OCI-LY1 (cell line): ENCODE measurements at regions not wholly inside any gene's neighbourhood (a gene's known extent, or its start where the extent isn't known, plus 50 kb on each side); places are given as distances from the start of the nearest gene placed in this dataset.

Experiments
- H2AFZ ChIP-seq: fragments of 200-600 bp; sonication (generic), shearing (Covaris generic); 2 replicates; pipeline ENCODE4 v1.6.0; 2014; ENCODE audit warnings: antibody characterized with exemption, mild to moderate bottlenecking, low read length
- H3F3A ChIP-seq: fragments of 200-600 bp; sonication (generic), shearing (Covaris generic); 2 replicates; pipeline ENCODE4 v1.6.0; 2014; ENCODE audit warnings: mild to moderate bottlenecking, antibody characterized with exemption, low read length, moderate library complexity; ENCODE audit not compliant: insufficient read depth
- H3K27ac ChIP-seq: fragments of 200-600 bp; sonication (generic); 2 replicates; pipeline ENCODE4 v1.5.1; 2014; ENCODE audit warnings: low read length, mixed run types, mild to moderate bottlenecking, low read depth; ENCODE audit not compliant: poor library complexity, severe bottlenecking
- H3K27me3 ChIP-seq: fragments of 200-600 bp; sonication (generic); 2 replicates; pipeline ENCODE4 v1.6.0; 2014; ENCODE audit warnings: antibody characterized with exemption, mild to moderate bottlenecking, low read length, moderate library complexity; ENCODE audit not compliant: insufficient read depth
- H3K36me3 ChIP-seq: fragments of 200-600 bp; sonication (generic); 2 replicates; pipeline ENCODE4 v1.6.1; 2014; ENCODE audit warnings: mild to moderate bottlenecking, antibody characterized with exemption, low read length, moderate library complexity, mixed read lengths; ENCODE audit not compliant: insufficient read depth
- H3K4me1 ChIP-seq: fragments of 200-600 bp; sonication (generic); 2 replicates; pipeline ENCODE4 v1.5.1; 2014; ENCODE audit warnings: mild to moderate bottlenecking, low read length, moderate library complexity; ENCODE audit not compliant: insufficient read depth, severe bottlenecking
- H3K4me2 ChIP-seq: fragments of 200-600 bp; sonication (generic), shearing (Covaris generic); 2 replicates; pipeline ENCODE4 v1.6.1; 2014; ENCODE audit warnings: low read length
- H3K4me3 ChIP-seq: fragments of 200-600 bp; sonication (generic); 2 replicates; pipeline ENCODE4 v1.5.1; 2014; ENCODE audit warnings: low read length, low read depth, mild to moderate bottlenecking, mixed read lengths; ENCODE audit not compliant: poor library complexity, severe bottlenecking
- H3K79me2 ChIP-seq: fragments of 200-600 bp; shearing (Covaris generic); 2 replicates; pipeline ENCODE4 v1.6.1; 2016; ENCODE audit warnings: mixed run types, low read length, mixed read lengths; ENCODE audit not compliant: insufficient read depth
- H3K9ac ChIP-seq: fragments of 200-600 bp; sonication (generic), shearing (Covaris generic); 2 replicates; pipeline ENCODE4 v1.6.1; 2014; ENCODE audit warnings: mild to moderate bottlenecking, low read length, mixed read lengths
- H3K9me2 ChIP-seq: fragments of 200-600 bp; sonication (generic), shearing (Covaris generic); 2 replicates; pipeline ENCODE4 v1.6.1; 2014; ENCODE audit warnings: low read depth, mild to moderate bottlenecking, low read length, mixed read lengths
- H3K9me3 ChIP-seq: fragments of 200-600 bp; shearing (Covaris generic); 2 replicates; pipeline ENCODE4 v1.6.1; 2014; ENCODE audit warnings: low read length, mixed read lengths
- H4K20me1 ChIP-seq: fragments of 200-600 bp; sonication (generic), shearing (Covaris generic); 2 replicates; pipeline ENCODE4 v1.6.0; 2016; ENCODE audit warnings: mild to moderate bottlenecking, low read length; ENCODE audit not compliant: insufficient read depth
- EZH2 ChIP-seq: fragments of 200-600 bp; sonication (generic), shearing (Covaris generic); IDR thresholded peaks from 2 replicates; pipeline ENCODE4 v1.8.0; 2017; ENCODE audit warnings: borderline replicate concordance, mixed run types, mild to moderate bottlenecking, antibody characterized with exemption, low read length, moderate library complexity, mixed read lengths
- TF ChIP-seq, protein P1 (sequence below): fragments of 200-600 bp; sonication (generic), shearing (Covaris generic); IDR thresholded peaks from 2 replicates; pipeline ENCODE4 v1.5.1; 2017; ENCODE audit warnings: mild to moderate bottlenecking, antibody characterized with exemption, low read length, moderate library complexity, mixed read lengths

DNA sequence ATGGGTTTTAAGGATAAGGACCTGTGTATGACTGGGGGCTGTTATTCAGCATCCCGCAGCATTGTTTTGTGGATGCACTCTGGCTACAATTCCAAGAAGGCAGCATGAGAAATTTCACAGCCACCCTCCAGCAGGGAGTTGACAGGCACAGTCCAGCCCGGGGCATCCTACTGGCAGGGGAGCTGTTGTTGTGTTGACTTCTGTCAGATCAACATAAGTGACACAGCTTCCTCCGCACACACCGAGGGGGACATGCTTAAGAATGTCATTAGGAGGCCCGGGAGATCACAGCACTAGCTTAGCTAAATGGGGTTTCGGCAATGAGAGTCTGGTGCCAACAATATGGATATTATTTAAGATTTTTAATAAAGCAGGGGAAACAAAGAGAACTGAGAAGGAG, 326.5 kb downstream of the ASMT start:
- no peak overlapping the region for H3K4me2 ChIP-seq
- H3K9me3 ChIP-seq = no peaks in the 10 kb centered on the region
- H3K27ac ChIP-seq = no peak overlapping the region

DNA sequence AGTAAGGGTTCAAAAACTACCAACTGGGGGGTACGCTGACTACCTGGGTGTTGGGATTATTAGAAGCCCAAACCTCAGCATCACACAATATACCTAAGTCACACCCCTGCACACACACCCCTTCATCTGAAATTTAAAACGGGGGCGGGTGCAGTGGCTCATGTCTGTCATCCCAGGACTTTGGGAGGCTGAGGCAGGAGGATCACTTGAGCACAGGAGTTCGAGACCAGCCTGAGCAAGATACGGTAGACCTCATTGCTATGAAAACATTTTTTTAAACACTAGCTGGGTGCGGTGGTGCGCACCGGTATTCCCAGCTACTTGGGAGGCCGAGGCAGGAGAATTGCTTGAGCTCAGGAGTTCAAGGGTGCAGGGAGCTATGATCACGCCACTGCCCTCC, 331.0 kb downstream of the ASMT start:
- no peaks in the 10 kb centered on the region for H3K79me2 ChIP-seq
- no peak overlapping the region for H3K4me2 ChIP-seq
- no peak overlapping the region for H3K9ac ChIP-seq
- H3K36me3 ChIP-seq = no peaks in the 10 kb centered on the region
- H3K27me3 ChIP-seq = no peaks in the 10 kb centered on the region
- H3K9me2 ChIP-seq = no peaks in the 10 kb centered on the region
- no peak for TF ChIP-seq EZH2
- TF ChIP-seq, protein P1, sequence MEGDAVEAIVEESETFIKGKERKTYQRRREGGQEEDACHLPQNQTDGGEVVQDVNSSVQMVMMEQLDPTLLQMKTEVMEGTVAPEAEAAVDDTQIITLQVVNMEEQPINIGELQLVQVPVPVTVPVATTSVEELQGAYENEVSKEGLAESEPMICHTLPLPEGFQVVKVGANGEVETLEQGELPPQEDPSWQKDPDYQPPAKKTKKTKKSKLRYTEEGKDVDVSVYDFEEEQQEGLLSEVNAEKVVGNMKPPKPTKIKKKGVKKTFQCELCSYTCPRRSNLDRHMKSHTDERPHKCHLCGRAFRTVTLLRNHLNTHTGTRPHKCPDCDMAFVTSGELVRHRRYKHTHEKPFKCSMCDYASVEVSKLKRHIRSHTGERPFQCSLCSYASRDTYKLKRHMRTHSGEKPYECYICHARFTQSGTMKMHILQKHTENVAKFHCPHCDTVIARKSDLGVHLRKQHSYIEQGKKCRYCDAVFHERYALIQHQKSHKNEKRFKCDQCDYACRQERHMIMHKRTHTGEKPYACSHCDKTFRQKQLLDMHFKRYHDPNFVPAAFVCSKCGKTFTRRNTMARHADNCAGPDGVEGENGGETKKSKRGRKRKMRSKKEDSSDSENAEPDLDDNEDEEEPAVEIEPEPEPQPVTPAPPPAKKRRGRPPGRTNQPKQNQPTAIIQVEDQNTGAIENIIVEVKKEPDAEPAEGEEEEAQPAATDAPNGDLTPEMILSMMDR = no peak
- no peaks in the 10 kb centered on the region for H4K20me1 ChIP-seq
- no peaks in the 10 kb centered on the region for H3F3A ChIP-seq
- no peak overlapping the region for H3K27ac ChIP-seq
- no peaks in the 10 kb centered on the region for H3K4me1 ChIP-seq
- no peaks in the 10 kb centered on the region for H3K9me3 ChIP-seq
- no peak overlapping the region for H2AFZ ChIP-seq
- no peak overlapping the region for H3K4me3 ChIP-seq

More for the DNA sequence above, 326.5 kb downstream of the ASMT start:
- TF ChIP-seq, protein P1 = no peak
- no peak for TF ChIP-seq EZH2
- Histone ChIP-seq H3K36me3 (no peaks in the 10 kb centered on the region), H4K20me1 (no peaks in the 10 kb centered on the region), H2AFZ (no peak overlapping the region), H3K4me1 (no peaks in the 10 kb centered on the region), H3K79me2 (no peaks in the 10 kb centered on the region), H3K9ac (no peak overlapping the region), H3K9me2 (no peaks in the 10 kb centered on the region), H3K27me3 (no peaks in the 10 kb centered on the region; the same call in 1 of the 2 replicates), H3K4me3 (no peak overlapping the region), H3F3A (no peaks in the 10 kb centered on the region)

DNA sequence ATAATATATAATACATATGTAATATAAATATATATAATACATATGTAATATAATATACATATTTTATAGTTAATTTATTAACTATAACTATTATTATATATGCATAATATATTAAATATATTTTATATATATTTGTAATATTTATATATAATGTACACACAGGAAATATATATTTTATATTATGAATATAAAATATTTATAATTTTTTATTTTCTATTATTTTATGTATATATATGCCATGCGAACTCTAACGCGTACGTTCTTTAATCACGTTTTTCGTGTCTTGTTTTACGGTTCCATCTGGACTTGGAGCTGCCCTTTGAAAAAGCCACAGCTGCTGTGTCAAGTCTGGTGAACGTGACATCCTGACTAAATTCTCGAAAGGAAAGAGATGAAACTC, 332.1 kb downstream of the ASMT start:
- no peak overlapping the region for H2AFZ ChIP-seq
- no peaks in the 10 kb centered on the region for H3K79me2 ChIP-seq
- TF ChIP-seq, protein P1 = no peak
- TF ChIP-seq EZH2 = no peak
- no peaks in the 10 kb centered on the region for H3K9me3 ChIP-seq
- H3K27me3 ChIP-seq = no peaks in the 10 kb centered on the region
- no peaks in the 10 kb centered on the region for H4K20me1 ChIP-seq
- no peaks in the 10 kb centered on the region for H3K4me1 ChIP-seq
- H3K4me2 ChIP-seq = no peak overlapping the region
- no peaks in the 10 kb centered on the region for H3F3A ChIP-seq
- no peaks in the 10 kb centered on the region for H3K36me3 ChIP-seq
- H3K27ac ChIP-seq = no peak overlapping the region
- no peak overlapping the region for H3K4me3 ChIP-seq
- no peak overlapping the region for H3K9ac ChIP-seq
- no peaks in the 10 kb centered on the region for H3K9me2 ChIP-seq
